ENCODE measurements at regions not wholly inside any gene's neighbourhood (a gene's known extent, or its start where the extent isn't known, plus 50 kb on each side); places are given as distances from the start of the nearest gene placed in this dataset.

DNA sequence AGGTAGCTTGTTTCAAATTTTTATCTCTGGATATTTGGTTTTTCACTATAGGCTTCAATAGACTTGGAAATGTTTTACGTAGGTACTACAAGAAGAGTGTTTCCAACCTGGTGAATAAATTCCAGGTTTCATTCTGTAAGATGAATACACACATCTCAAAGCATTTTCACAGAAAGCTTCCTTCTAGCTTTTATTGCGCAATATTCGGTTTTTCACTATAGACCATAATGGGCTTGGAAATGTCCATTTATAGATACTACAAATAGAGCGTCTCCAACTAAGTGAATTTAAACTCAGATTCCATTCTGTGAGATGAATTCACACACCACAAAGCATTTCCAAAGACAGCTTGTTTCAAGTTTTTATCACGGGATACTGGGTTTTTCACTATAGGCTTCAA is 857.7 kb upstream of the HS3ST1 start:
- no peaks in the 10 kb centered on the region for H3K9me3 ChIP-seq (ENCODE audit: control insufficient read depth, low read length)
- no peak overlapping the region for H3K27ac ChIP-seq (ENCODE audit: insufficient read depth, low read length, poor library complexity, severe bottlenecking)
- no peak overlapping the region for H3K4me3 ChIP-seq (ENCODE audit: insufficient read depth, low read depth, low read length, poor library complexity, severe bottlenecking)
- no peaks in the 10 kb centered on the region for H3K27me3 ChIP-seq (replicated peaks; ENCODE audit: control insufficient read depth, insufficient read depth, low read length, poor library complexity, severe bottlenecking)
- DNase-seq, result no peak
- H3K4me1 ChIP-seq (ENCODE audit: control insufficient read depth, insufficient read depth, low read length, poor library complexity, severe bottlenecking), result no peaks in the 10 kb centered on the region
- H3K36me3 ChIP-seq (ENCODE audit: control insufficient read depth, insufficient read depth, low read length), result no peaks in the 10 kb centered on the region

DNA sequence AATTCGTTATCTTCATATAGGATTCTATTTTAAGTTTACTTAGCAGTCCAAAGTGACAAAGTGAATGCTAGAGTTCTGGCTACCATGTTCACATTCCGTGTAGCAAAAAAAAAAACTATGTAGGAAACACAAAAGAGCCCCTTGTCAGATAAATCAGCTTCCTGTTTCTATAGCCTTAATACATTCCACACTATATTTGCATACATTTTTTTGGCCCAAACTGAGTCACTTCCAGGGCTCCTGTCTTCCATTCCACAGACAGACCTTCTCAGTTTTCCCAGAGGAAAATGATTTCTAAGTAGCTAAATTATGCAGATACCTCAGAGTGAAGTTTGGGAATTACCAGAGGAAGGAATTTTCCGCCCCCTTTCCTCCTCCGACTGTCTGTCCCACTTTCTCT is 841.9 kb upstream of the HS3ST1 start:
- DNase-seq, result no peak
- H3K27ac ChIP-seq (ENCODE audit: insufficient read depth, low read length, poor library complexity, severe bottlenecking), result no peak overlapping the region
- H3K4me1 ChIP-seq (ENCODE audit: control insufficient read depth, insufficient read depth, low read length, poor library complexity, severe bottlenecking), result no peaks in the 10 kb centered on the region

DNA sequence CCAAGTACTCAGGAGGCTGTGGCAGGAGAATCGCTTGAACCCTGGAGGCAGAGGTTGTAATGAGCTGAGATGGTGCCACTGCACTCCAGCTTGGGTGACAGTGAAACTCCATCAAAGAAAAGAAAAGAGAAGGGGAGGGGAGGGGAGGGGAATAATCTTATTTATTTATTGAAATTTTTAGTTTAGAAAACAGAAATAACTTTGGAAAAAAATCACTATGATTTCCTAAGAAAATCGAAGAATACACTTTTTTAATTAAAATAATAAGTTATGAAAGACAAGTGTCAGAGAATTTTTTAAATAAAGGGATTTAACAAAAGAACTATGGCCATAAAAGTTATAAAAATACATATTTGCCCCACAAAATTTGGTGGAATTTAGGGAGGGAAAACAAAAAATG is 836.9 kb upstream of the HS3ST1 start:
- no peak for DNase-seq
- H3K4me3 ChIP-seq (ENCODE audit: insufficient read depth, low read depth, low read length, poor library complexity, severe bottlenecking), result no peak overlapping the region
- H3K36me3 ChIP-seq (ENCODE audit: control insufficient read depth, insufficient read depth, low read length), result no peaks in the 10 kb centered on the region
- H3K4me1 ChIP-seq (ENCODE audit: control insufficient read depth, insufficient read depth, low read length, poor library complexity, severe bottlenecking), result no peaks in the 10 kb centered on the region
- H3K9me3 ChIP-seq (ENCODE audit: control insufficient read depth, low read length), result no peaks in the 10 kb centered on the region
- H3K27me3 ChIP-seq (replicated peaks; ENCODE audit: control insufficient read depth, insufficient read depth, low read length, poor library complexity, severe bottlenecking), result no peaks in the 10 kb centered on the region
- H3K27ac ChIP-seq (ENCODE audit: insufficient read depth, low read length, poor library complexity, severe bottlenecking), result no peak overlapping the region

More for the DNA sequence above, 841.9 kb upstream of the HS3ST1 start:
- Histone ChIP-seq H3K9me3 (ENCODE audit: control insufficient read depth, low read length) (no peaks in the 10 kb centered on the region), H3K27me3 (replicated peaks; ENCODE audit: control insufficient read depth, insufficient read depth, low read length, poor library complexity, severe bottlenecking) (no peaks in the 10 kb centered on the region), H3K4me3 (ENCODE audit: insufficient read depth, low read depth, low read length, poor library complexity, severe bottlenecking) (no peak overlapping the region), H3K36me3 (ENCODE audit: control insufficient read depth, insufficient read depth, low read length) (no peaks in the 10 kb centered on the region)

DNA sequence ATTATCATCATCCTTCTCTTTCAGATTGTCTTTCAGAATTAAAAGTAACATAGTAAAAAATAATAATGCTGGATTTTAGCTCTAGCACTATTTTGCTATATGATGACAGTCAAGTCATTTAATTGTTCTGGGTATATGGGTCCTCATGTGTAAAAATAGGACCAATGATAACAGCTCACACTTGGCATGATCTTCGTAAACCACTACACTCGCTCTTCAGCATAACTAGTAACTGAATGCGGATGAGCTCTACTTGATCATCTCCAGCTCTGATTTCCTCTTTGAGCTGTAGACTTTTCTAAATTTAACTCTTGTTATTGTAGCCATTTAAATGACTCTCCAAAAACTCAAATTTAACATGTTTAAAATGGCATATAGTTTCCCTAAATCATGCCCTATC is 831.8 kb upstream of the HS3ST1 start:
- no peak for DNase-seq
- H3K4me1 ChIP-seq (ENCODE audit: control insufficient read depth, insufficient read depth, low read length, poor library complexity, severe bottlenecking), result no peaks in the 10 kb centered on the region
- no peak overlapping the region for H3K27ac ChIP-seq (ENCODE audit: insufficient read depth, low read length, poor library complexity, severe bottlenecking)
- H3K4me3 ChIP-seq (ENCODE audit: insufficient read depth, low read depth, low read length, poor library complexity, severe bottlenecking), result no peak overlapping the region
- H3K9me3 ChIP-seq (ENCODE audit: control insufficient read depth, low read length), result no peaks in the 10 kb centered on the region
- no peaks in the 10 kb centered on the region for H3K27me3 ChIP-seq (replicated peaks; ENCODE audit: control insufficient read depth, insufficient read depth, low read length, poor library complexity, severe bottlenecking)
- H3K36me3 ChIP-seq (ENCODE audit: control insufficient read depth, insufficient read depth, low read length), result no peaks in the 10 kb centered on the region

DNA sequence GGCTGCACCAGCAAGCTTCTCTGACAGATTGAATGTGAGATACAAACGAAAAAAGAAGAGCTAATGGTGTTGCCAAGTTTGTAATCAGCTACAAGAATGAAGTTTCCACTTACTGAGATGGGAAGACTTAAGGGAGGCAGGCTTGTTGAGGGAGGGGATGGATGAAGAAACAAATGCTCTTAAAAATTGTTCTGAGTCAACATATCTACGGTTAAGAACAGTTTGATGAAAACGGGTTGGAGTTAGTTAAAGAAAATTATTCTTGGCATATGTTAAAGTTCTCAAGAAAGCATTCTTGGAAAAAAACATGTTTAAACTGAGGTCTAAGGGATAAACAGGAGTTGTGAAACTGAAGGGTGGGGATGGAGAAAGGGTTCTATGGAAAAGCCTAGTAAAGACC is 816.3 kb upstream of the HS3ST1 start:
- no peak overlapping the region for H3K27ac ChIP-seq (ENCODE audit: insufficient read depth, low read length, poor library complexity, severe bottlenecking)
- no peak for DNase-seq
- no peaks in the 10 kb centered on the region for H3K36me3 ChIP-seq (ENCODE audit: control insufficient read depth, insufficient read depth, low read length)
- H3K27me3 ChIP-seq (replicated peaks; ENCODE audit: control insufficient read depth, insufficient read depth, low read length, poor library complexity, severe bottlenecking), result no peaks in the 10 kb centered on the region
- H3K9me3 ChIP-seq (ENCODE audit: control insufficient read depth, low read length), result no peaks in the 10 kb centered on the region
- H3K4me1 ChIP-seq (ENCODE audit: control insufficient read depth, insufficient read depth, low read length, poor library complexity, severe bottlenecking), result no peaks in the 10 kb centered on the region
- no peak overlapping the region for H3K4me3 ChIP-seq (ENCODE audit: insufficient read depth, low read depth, low read length, poor library complexity, severe bottlenecking)

DNA sequence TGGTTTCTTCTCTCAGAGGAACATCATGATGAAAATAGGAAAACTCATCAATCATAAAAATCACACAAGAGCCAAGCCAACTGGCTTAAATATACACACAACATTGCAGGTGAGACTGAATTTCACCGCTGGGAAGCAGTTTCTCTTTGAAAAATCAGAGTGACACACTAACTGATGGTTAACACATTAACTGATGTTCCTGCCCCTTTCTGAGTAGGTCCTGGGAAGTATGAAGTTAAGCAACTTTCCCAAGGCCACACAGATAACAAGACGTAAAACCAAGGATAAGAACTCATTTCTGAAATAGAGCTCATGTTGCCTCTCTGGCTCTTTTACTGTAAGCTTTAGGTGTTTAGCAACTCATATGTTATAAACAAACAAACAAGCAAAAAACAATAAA is 813.7 kb upstream of the HS3ST1 start:
- DNase-seq, result no peak
- Histone ChIP-seq H3K36me3 (ENCODE audit: control insufficient read depth, insufficient read depth, low read length) (no peaks in the 10 kb centered on the region), H3K4me1 (ENCODE audit: control insufficient read depth, insufficient read depth, low read length, poor library complexity, severe bottlenecking) (no peaks in the 10 kb centered on the region), H3K9me3 (ENCODE audit: control insufficient read depth, low read length) (no peaks in the 10 kb centered on the region), H3K27me3 (replicated peaks; ENCODE audit: control insufficient read depth, insufficient read depth, low read length, poor library complexity, severe bottlenecking) (no peaks in the 10 kb centered on the region), H3K27ac (ENCODE audit: insufficient read depth, low read length, poor library complexity, severe bottlenecking) (no peak overlapping the region), H3K4me3 (ENCODE audit: insufficient read depth, low read depth, low read length, poor library complexity, severe bottlenecking) (no peak overlapping the region)

DNA sequence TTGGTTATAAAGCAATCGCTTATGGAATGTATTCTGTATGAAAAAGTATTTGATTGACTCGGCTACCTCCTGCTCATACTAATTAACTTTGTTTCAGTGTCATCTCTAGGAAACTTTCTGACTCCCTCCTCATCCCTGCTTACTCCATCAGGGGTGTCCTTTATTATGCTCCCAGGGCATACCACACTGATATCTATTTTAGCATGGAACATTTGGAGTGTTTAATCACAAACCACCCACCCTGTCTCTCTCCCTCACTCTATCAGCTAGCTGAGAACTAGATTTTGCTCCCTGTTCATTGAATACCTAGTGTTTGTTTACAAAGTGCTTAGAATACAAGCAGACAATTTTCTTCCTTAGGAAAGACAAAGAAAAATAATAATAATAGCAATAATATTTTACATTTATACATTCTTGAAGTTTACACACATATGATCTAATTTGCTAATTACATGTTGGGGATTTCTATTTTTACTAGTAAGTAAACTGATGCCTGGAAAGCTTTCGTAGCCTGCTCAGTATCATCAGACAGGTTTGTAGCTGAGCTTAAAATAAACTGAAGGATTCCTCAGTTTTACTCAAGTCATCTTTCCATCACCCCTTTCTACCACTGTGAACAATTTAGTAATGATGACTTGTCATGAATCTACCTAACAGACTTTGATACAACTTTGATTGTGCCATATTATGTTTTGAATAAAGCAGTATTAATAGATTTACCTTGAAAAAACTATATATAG is 811.4 kb upstream of the HS3ST1 start:
- no peak for DNase-seq
- H3K36me3 ChIP-seq (ENCODE audit: control insufficient read depth, insufficient read depth, low read length), result no peaks in the 10 kb centered on the region

DNA sequence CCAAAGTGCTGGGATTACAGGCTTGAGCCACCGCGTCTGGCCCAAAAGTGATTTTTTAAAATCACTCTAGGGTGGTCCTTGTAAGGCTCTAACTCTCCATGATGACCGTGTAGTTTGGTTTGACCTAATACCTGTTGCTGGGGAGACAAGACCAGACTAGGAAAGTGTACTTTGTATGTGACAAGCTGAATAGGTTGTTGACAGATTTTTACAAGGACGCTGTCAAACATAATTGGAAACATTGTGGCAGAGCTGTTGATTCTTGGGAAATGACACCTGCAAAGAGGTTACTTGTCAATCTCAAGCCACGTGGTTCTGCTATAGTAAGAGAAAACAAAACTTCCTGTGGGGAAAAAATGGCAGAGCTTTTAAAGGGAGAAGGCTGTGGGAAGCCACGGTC is 802.4 kb upstream of the HS3ST1 start:
- H3K27me3 ChIP-seq (replicated peaks; ENCODE audit: control insufficient read depth, insufficient read depth, low read length, poor library complexity, severe bottlenecking), result no peaks in the 10 kb centered on the region
- H3K4me3 ChIP-seq (ENCODE audit: insufficient read depth, low read depth, low read length, poor library complexity, severe bottlenecking), result no peak overlapping the region
- H3K9me3 ChIP-seq (ENCODE audit: control insufficient read depth, low read length), result no peaks in the 10 kb centered on the region
- no peaks in the 10 kb centered on the region for H3K4me1 ChIP-seq (ENCODE audit: control insufficient read depth, insufficient read depth, low read length, poor library complexity, severe bottlenecking)
- no peaks in the 10 kb centered on the region for H3K36me3 ChIP-seq (ENCODE audit: control insufficient read depth, insufficient read depth, low read length)
- no peak overlapping the region for H3K27ac ChIP-seq (ENCODE audit: insufficient read depth, low read length, poor library complexity, severe bottlenecking)
- no peak for DNase-seq

More for the DNA sequence above, 811.4 kb upstream of the HS3ST1 start:
- H3K4me3 ChIP-seq (ENCODE audit: insufficient read depth, low read depth, low read length, poor library complexity, severe bottlenecking), result no peak overlapping the region
- no peaks in the 10 kb centered on the region for H3K27me3 ChIP-seq (replicated peaks; ENCODE audit: control insufficient read depth, insufficient read depth, low read length, poor library complexity, severe bottlenecking)
- H3K4me1 ChIP-seq (ENCODE audit: control insufficient read depth, insufficient read depth, low read length, poor library complexity, severe bottlenecking), result no peaks in the 10 kb centered on the region
- H3K27ac ChIP-seq (ENCODE audit: insufficient read depth, low read length, poor library complexity, severe bottlenecking), result no peak overlapping the region
- no peaks in the 10 kb centered on the region for H3K9me3 ChIP-seq (ENCODE audit: control insufficient read depth, low read length)

DNA sequence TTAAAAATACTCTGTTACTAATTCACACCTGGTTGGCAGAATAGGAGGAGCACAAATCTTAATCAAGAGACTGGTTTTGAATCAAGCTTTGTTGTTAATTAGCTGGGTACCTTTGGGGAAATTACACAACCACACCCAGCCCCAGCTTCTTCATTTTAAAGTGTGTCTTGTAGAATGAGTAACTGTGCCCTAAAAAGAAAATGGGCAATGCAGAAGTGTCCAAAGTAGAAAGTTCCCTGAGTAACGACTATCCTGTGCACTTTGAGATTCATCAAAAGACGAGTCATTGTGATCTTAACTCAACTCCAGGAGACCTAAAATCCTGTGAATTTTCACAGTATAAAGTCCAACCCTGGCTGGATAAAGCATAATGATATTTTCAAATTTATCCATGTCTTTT is 792.3 kb upstream of the HS3ST1 start:
- H3K27ac ChIP-seq (ENCODE audit: insufficient read depth, low read length, poor library complexity, severe bottlenecking), result no peak overlapping the region
- no peak for DNase-seq

DNA sequence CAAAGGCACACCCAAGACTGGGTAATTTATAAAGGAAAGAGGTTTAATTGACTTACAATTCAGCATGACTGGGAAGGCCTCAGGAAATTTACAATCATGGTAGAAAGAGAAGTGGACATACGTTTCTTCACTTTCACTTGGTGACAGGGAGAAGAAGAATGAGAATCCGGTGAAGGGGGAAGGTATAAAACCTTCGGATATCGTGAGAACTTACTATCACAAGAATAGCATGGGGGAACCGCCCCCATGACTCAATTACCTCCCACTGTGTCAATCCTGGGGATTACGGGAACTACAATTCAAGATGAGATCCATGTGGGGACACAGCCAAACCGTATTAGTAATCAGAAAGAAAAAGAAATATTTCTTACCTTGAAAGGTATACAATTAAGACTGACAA is 782.9 kb upstream of the HS3ST1 start:
- Histone ChIP-seq H3K4me1 (ENCODE audit: control insufficient read depth, insufficient read depth, low read length, poor library complexity, severe bottlenecking) (no peaks in the 10 kb centered on the region), H3K36me3 (ENCODE audit: control insufficient read depth, insufficient read depth, low read length) (no peaks in the 10 kb centered on the region), H3K27me3 (replicated peaks; ENCODE audit: control insufficient read depth, insufficient read depth, low read length, poor library complexity, severe bottlenecking) (no peaks in the 10 kb centered on the region), H3K9me3 (ENCODE audit: control insufficient read depth, low read length) (no peaks in the 10 kb centered on the region), H3K27ac (ENCODE audit: insufficient read depth, low read length, poor library complexity, severe bottlenecking) (no peak overlapping the region), H3K4me3 (ENCODE audit: insufficient read depth, low read depth, low read length, poor library complexity, severe bottlenecking) (no peak overlapping the region)
- DNase-seq, result no peak

More for the DNA sequence above, 792.3 kb upstream of the HS3ST1 start:
- H3K4me1 ChIP-seq (ENCODE audit: control insufficient read depth, insufficient read depth, low read length, poor library complexity, severe bottlenecking), result no peaks in the 10 kb centered on the region
- no peaks in the 10 kb centered on the region for H3K9me3 ChIP-seq (ENCODE audit: control insufficient read depth, low read length)
- H3K27me3 ChIP-seq (replicated peaks; ENCODE audit: control insufficient read depth, insufficient read depth, low read length, poor library complexity, severe bottlenecking), result no peaks in the 10 kb centered on the region
- H3K36me3 ChIP-seq (ENCODE audit: control insufficient read depth, insufficient read depth, low read length), result no peaks in the 10 kb centered on the region
- no peak overlapping the region for H3K4me3 ChIP-seq (ENCODE audit: insufficient read depth, low read depth, low read length, poor library complexity, severe bottlenecking)

Data from effector memory CD4-positive, alpha-beta T cell (primary cell).